ENCODE measurements at regions not wholly inside any gene's neighbourhood (a gene's known extent, or its start where the extent isn't known, plus 50 kb on each side); places are given as distances from the start of the nearest gene placed in this dataset.

DNA sequence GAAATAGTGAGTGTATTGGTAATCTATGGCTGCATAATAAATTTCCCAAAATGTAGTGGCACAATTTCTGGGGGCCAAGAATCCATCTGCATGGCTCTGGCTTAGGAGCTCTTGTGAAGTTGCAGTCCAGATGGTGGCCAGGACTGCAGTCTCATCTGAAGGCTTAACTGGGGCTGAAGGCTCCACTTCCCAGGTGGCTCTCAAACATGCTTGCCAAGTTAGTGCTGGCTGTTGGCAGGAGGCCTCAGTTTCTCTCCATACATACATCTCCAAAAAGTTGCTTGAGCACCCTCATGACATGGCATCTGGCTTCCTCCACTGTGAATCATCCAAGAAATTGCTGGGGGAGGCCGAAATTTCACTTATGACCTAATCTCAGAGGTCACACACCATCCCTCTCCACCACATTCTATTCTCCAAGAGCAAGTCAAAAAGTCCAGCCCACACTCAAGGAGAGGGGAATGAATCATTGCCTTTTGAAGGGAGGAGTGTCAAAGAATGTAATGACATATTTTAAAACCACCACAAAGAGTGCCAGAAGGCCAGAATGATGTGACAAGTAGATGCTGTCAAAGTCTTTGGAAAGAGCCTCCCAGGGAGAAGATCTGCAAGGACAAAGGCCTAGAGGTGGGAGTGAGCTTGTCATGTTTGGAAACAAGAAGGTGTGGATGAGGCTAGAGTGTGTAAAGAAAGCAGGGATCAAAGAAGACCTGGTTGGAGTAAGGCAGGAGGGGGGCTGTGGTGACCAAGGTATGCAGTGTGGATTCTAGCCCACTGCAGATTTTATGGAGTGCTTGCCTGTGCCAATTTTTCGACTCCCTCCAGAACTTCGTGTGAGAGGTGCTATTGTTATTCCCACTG lies 566.2 kb downstream of the MIAT start:
- no peak for DNase-seq (ENCODE audit: low read depth in 2 of 2)

- DNase-seq (ENCODE audit: low read depth in 2 of 2): no peak
These were observed 567.3 kb downstream of the MIAT start for GRCh38 chr22:27224485-27225374.

DNA sequence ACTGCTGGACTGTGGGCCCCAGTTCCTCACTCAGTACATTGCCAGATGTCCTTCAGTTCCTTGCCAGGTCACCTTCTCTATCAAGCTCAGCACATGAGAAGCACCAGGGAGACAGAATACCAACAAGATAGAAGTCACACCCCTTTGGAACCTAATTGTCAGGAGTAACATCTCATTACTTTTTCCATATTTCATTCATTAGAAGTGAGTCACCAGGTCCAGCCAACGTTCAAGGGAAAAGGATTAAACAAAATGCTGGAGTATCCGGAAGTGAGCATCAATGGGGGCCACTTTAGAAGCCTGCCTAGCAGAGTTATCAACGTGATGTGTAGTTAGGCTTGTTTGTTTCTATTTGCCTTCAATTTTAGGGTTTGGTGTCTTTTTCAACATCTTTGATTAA lies 569.3 kb downstream of the MIAT start:
- no peak for DNase-seq (ENCODE audit: low read depth in 2 of 2)

- no peak for DNase-seq (ENCODE audit: low read depth in 2 of 2)
These were observed 571.4 kb downstream of the MIAT start for GRCh38 chr22:27228771-27229170.

DNA sequence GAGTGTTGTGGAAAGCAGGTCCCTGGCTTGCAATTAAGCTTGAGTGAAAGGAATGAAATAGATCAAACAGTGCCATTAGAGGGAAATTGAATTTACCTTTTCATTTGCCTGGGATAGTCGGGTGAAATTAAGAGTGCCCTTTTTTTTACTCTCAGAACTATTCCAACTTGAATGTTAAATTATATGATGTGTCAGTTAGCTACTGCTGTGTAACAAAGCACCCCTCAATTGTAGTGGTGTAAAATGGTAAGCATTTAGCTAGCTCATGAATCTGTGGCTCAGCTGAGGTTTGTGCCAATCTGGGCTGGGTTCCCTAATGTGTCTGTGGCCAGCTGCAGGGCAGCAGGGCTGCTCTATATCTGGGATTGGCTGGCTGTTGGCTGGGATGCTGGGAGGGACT lies 571.4 kb downstream of the MN1 start:
- DNase-seq (ENCODE audit: low read depth in 2 of 2): no peak

DNA sequence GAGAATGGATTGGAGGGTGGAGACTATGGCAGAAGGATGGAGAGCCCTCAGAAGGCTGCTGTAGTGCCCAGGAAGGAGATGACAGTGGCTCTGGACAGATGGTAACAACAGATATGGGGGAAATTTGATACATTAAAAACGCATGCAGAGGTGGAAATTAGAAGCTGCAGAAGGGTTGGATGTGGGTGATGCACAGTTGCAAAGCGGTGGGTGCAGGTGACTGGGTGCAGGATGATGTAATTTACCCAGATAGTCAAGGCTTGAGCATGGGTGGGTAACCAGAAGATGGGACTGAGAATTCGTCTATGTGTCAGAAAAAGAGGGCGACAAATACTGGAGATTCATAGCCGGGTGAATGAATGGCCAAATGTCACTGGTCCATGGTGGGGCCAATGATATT lies 570.3 kb downstream of the MN1 start:
- DNase-seq (ENCODE audit: low read depth in 2 of 2): no peak

GRCh38 chr22:27232077-27232476 lies 569.5 kb downstream of the MN1 start:
- no peak for DNase-seq (ENCODE audit: low read depth in 2 of 2)

- DNase-seq (ENCODE audit: low read depth in 2 of 2): no peak
These were observed 564.3 kb downstream of the MN1 start for GRCh38 chr22:27237080-27237741.

DNA sequence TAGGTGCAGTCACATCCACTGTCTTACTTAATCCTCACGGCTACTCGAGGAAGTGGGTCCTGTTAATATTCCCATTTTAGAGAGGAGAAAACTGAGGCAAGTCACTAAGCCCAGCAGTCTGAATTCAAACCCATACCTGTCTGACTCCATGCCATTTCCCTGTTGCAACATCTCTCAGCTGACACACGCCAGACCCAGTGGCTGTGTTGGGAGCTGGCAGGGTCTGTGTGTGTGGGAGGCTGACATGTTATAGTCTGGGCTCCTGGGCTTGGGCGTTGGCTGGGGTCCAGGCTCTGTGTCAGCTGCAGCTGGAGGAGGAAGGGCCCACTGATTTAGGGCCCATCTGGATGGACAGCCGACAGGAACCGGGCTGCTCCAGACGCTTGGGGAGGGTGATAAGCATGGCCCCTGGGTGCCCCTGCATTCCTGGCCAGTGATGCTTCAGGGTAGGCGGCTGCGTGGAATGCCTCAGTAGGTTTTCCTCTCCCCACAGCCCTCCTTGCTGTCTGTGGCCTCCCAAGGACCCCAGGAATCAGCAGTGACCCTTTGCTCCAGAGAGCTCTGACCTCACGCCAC lies 562.5 kb downstream of the MN1 start:
- DNase-seq (ENCODE audit: low read depth in 2 of 2): no peak

GRCh38 chr22:27239520-27239919 lies 562.0 kb downstream of the MN1 start:
- no peak for DNase-seq (ENCODE audit: low read depth in 2 of 2)

GRCh38 chr22:27240298-27241075 lies 561.1 kb downstream of the MN1 start:
- no peak for DNase-seq (ENCODE audit: low read depth in 2 of 2)

DNA sequence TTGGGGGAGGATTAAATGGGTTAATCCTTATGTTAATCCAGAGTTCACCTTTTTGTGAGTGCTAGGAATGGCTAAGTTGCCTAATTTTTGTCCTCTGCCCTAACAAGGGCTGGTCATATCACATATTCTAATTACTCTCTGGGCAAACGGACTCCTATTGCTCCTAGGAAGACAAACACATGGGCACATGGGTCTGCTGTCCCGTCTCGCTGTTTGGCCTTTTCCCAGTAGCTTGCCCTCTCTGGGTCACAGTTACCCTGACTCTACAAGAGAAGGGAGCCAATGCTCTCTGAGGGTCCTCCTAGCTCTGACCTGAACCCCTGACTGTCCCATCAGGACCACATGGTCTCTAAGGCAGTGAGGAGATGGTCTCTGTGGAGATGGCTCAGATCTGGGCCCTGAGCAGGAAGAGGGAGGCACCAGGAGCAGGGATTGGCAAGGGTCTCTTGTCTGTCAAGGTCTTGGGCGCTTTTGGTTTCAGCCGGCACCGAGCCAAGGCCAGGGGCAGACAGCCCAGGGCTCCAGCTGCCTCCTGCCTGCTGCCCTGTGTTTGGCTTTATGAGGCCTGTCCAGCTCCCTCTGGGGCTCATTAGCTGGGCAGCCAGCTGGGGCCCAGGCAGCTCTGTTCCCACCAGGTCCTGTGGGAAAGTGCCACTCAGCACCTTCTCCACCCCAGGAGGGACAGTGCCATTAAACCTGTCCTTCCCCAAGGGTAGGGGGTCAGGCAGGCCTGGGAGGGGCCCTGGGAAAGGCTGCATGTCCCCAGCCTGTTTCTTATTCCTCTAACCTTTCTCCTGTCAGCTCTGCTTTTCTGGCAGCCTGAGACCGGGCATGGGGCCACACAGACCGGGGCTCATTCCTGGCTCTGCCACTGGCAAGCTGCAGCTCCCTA lies 559.9 kb downstream of the MN1 start:
- DNase-seq (ENCODE audit: low read depth in 2 of 2): no peak

DNA sequence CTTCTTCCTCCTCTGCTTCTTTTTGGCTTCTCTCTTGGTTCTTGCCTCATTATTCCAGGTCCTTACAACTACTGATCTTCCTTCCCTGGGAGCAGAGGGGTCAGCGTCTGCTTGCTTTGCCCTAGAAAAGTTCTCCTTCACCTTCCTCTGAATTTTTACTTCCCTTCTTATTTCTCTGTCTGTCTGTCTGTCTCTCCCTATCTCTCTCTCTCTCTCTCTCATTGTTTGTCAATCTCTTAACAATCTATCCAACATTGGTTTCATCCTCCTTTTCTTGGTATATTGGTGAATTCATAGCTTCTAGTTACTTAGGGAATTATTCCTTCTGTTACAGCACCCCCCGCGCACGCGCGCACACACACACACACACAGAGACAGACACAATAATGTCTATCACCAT lies 559.1 kb downstream of the MN1 start:
- DNase-seq (ENCODE audit: low read depth in 2 of 2): no peak

DNA sequence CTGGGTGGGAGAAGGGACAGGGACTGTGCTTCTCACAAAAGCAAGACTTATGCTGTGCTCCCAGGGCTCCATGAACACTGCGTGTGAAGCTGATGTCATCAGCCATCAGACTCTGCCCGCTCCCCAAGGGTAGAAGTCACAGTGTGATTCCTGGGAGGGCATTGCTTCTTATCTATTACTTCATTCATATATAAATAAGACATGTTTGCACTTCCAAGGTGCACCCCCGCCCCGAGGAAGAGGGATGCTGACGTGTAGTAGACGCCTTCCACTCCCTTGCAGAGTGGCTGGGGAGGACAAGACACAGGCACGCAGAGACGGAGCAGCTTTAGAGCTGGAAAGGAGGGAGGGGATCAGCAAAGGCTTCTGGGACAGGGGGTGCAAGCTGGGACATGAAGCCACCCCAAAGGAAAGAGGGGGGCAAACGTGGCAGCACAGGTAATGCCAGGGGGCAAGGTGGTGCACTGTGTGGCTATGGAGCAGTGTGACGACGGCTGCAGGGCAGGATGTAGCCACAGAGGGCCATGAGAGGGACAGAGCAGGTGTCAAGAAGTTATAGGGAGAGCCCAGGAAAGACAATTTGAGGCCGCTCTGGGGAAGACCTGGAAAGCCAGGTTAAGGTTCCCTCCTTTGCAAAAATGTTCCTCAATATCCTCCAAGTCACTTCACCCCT lies 558.5 kb downstream of the MN1 start:
- DNase-seq (ENCODE audit: low read depth in 2 of 2): no peak

DNA sequence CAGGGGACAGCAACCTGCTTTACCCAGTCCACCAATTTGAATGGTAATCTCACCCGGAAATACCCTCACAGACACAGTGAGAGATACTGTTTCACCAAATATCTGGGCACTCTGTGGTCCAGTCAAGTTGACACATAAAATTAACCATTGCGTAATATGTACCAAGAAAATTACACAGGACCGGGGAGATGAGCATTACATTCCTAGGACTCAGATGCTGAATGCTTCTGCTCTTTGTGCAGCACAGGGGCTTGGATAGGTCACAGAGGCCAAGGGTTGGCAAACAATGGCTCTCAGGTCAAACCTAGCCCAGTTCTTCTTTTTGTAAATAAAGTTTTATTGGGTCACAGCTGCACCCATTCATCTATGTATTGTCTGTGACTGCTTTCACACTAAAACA lies 557.2 kb downstream of the MN1 start:
- no peak for DNase-seq (ENCODE audit: low read depth in 2 of 2)

GRCh38 chr22:27245056-27245455 lies 556.5 kb downstream of the MN1 start:
- no peak for DNase-seq (ENCODE audit: low read depth in 2 of 2)

GRCh38 chr22:27246558-27246957 lies 555.0 kb downstream of the MN1 start:
- no peak for DNase-seq (ENCODE audit: low read depth in 2 of 2)

DNA sequence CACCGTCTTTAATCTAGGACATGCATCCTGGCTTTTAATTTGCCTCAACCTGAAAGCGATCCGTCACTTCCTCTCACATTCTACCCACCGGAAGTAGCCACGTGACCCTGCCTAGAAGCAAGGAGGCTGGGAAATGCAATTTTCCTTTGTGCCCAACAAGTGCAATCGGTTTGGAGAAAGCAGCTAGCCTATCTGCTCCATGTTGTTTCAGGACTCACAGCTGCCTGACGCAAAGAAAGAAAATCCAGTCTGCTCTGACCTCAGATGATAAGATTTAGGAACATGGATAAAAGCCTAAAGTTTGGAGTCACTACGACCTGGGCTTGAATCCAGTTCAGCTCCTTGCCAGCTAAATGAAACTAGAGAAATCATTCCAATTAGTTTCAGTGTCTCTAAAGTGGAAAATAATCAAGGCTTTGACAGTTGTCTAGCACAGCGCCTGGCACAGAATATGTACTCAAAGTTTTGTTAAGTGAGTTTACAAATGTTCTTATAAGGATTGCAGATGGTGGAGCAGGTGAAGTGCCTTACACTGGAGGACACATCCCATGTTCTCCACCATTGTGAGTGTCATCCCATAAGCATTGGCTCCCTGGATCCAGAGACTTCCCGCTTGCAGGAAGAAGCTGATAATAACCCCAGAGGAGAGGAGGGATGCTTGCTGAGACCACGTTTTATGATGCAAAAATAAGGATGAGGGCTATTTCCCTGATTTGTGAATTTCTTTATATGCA lies 553.7 kb downstream of the MN1 start:
- DNase-seq (ENCODE audit: low read depth in 2 of 2): no peak

- no peak for DNase-seq (ENCODE audit: low read depth in 2 of 2)
These were observed 551.1 kb downstream of the MN1 start for GRCh38 chr22:27250418-27250817.
